Myocyte (in vitro differentiated cells): ENCODE measurements at regions not wholly inside any gene's neighbourhood (a gene's known extent, or its start where the extent isn't known, plus 50 kb on each side); places are given as distances from the start of the nearest gene placed in this dataset.
"Not testable (repeated sequence)": the region's sequence is repeated elsewhere in the genome, so short reads cannot be mapped to it uniquely, and the experiment has no call there.

Experiments
- DNase-seq: peaks from one replicate; pipeline ENCODE4 v3.0.0-alpha.2; 2012; ENCODE audit warnings: low read depth

DNA sequence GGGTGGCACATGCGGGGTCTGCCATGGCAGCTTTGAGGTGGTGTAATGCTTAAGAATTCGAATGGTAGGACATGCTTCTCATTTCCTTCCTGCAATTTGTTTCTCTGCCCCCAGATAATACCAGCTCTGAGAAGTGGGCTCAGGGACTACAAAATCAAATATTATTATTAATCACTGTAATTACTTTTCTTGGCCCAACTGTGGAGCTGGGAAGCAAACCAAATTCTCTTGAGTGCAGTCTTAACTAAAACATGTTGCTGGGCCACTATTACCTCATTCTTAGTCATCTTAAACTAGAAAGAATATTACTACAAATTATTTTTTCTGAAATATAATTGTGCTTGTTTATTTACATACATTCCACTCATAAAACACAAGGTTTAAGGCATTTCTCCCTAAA is 566.7 kb upstream of the NRP1 start:
- DNase-seq: peak; percentile 26

DNA sequence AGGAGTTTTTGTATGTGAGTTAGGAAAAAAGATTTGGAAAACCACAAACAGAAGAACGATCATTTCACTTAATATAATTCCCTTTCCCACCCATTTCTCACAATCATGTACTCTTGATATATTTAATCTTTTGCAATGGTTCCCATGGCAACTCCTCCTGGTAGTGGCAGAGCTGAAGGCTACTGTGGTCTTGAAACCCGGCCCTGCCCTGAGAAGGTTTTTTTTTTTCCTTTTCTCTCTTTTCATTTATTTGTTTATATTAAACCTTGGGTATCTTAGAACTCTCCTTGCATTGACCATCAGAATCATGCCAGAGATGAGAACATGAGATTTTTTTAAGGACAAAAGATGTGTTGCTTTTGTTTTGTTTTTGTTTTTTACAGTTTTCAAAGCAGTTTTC is 566.1 kb upstream of the NRP1 start:
- peak; percentile 53 for DNase-seq

DNA sequence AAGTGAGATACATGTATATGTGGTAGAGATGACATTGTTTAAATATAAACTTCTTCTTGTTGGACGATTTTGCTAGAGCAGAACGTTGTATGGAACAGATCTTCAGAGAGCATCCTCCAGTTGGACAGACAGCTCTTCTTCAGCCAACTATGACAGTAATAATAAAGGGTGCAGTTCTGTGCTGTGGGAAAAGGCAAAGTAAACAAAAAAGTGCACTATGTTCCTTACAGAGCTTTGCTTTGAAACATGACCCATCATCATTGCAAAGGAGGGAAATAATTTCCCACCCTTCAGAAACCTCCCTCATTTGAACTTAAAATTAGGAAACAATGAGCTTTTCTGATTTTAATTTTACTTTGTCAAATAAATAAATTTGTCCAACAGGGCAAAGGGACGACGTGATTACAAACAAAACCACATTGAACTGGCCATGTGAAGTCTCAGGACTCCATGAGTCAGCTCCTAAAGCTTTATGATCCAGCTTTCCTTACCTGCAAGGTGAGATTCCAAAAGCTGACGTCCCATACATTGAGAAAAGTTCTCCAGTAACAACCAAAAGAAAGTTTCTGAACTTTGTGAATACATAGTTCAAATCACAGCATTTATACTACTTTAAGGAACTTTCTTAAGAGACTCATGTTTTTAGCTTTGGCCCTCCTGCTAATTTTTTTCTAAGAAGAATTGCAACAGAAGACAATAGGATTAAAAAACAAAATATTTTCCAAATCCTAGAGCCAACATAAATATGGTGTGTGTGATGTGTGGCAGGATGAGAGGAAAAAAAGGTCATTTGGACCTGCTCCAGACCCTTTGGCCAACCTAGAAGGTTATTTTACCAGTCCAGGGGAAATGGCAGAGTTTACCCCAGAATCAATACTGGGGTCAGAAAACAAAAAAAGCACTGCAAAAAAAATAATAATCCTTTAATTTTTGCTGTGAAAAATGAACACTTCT is 565.4 kb upstream of the NRP1 start:
- DNase-seq: peak; percentile 24

DNA sequence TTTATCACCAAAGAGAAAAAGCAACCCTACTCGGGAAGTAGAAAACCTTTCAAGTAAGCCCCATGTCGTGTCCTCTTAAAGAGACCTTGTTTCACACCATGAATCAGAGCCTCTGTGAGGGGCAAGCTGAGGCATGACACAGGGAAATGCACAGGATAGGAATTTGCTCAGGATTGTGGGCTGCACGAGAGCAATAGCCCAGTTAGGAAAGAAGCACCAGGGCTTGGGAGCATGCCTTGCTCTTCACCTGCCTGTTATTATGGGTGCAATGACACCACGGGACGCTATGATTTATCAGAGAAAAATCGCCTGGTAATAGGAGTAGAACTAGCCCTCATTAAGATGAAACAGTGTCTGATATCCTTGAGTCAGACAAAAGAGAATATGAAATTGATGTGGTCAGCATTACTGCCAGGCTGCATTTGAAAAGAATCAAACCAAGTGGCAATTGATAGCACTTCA is 562.9 kb upstream of the NRP1 start:
- no peak for DNase-seq

DNA sequence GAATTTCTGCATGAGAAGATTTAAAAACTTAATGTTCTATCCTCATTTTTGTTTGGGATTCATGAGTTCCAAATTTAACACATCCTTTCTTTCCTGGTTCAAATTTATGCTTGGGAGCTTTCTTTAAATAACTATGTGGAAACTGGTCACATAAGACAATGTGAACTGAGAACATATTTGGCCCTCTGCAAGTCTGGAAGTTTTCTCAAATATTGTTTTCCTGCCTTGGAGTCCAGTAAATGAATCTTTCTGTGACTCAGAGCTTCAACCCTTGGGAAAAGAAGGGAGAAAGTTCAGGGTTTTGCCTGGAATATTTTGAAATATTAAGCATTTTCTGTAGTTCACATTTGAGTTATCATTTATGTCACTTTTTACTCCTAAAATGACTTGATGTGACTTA is 559.0 kb upstream of the NRP1 start:
- DNase-seq: peak; percentile 31

DNA sequence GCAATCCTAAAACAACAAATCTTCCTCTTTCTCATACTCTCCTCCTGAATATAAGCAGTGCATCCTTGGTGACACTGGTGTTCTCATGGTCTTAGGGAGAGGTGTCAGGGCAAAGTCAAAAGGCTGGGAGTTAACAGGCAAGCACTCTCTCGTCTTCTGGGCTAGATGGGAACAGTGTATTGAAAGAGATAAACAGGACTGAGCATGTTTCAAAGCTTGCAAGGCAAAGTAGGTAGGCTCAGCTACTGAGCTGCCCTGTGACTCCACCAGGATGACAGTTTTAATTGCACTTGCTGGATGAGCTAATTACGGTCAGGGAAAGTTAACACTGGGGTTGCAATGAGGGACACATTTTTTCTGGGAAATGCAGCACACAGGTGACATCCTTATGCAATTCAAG is 554.9 kb upstream of the NRP1 start:
- no peak for DNase-seq

DNA sequence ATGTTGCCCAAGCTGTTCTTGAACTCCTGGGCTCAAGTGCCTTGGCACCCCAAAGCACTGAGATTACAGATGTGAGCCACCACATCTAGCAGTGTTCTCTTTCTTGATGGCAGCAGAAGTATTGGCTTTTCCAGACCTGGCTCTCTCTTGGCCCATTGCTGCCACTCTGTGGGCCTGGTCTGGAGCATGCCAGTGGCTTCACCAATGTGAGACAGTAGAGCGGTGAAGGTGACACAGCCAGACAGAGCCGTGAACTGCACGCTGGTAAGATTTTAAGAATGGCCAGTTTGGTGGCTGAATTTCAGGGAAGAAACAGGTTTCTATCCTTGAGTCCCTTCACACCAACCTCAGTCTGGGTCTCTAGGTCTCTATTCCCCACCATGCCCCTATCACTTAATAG is 552.7 kb upstream of the NRP1 start:
- DNase-seq: no peak

DNA sequence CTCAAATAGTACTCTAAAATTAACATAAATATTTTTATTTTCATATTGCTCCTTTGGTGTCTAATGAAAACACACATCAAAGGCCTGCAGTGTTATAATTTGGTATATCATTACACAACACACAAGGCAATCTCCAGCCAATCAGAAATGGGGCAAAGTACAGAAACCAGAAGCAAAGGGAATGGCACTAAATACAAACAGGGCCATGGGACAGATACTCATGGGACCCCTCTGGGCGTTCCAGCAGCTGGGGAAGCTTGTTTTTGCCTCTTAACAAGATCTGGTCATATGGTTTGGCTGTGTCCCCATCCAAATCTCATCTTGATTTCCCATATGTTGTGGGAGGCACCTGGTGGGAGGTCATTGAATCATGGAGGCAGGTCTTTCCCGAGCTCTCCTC is 551.8 kb upstream of the NRP1 start:
- no peak for DNase-seq

DNA sequence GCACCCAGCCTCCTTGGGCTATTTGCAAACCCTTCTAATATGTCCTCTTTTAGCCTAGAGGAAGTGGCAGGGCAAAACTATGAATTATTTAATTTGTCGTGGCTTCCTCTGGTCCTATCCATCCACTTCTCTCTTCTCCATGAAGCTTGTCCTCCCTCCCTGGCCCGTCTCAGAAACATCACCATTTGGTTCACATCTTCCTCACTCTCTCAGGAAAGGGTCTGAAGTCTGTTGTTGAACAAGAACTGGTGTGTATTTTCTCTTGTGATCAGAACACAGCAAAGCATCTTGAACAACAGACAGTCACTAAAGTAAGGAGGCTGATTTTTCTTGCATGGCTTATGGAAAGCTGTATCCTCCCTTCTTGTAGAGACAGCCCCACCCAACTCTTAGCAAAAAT is 550.1 kb upstream of the NRP1 start:
- no peak for DNase-seq

DNA sequence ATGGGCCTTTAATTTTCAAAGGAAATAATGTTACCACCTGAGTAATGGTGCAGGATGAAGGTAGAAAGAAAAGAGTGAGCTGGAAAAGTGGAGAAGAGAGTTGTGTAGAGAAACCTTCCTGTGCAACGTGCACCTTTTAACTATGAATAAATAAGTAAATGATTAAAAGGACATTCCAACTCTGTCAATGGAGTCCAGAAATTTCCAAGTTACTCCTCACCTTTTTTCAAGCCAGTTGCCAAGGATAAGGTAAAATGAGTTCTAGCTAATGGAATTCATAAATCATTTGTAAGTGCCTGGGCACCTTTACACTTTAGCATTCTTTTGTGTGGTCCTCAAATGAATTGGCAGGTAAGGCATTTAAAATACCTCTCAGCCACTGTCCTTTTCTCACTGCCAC is 549.4 kb upstream of the NRP1 start:
- no peak for DNase-seq

DNA sequence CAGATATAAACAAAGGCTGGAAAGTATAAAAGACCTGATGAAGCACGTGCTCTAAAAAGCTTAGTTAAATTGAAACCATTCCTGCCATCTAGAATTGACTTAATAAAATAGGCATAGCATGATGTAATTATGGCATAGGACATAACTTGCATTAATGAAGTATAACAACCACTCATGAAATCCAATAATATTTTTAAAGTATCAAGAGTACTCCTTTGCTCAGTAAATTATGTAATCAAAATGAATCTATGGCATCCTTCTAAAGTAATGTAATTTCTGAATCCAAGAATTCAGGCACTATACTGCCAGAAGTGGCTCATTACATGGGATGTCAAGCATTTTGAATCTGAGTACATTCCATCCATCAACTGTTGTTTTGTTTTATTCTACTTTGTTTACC is 548.5 kb upstream of the NRP1 start:
- DNase-seq: no peak

DNA sequence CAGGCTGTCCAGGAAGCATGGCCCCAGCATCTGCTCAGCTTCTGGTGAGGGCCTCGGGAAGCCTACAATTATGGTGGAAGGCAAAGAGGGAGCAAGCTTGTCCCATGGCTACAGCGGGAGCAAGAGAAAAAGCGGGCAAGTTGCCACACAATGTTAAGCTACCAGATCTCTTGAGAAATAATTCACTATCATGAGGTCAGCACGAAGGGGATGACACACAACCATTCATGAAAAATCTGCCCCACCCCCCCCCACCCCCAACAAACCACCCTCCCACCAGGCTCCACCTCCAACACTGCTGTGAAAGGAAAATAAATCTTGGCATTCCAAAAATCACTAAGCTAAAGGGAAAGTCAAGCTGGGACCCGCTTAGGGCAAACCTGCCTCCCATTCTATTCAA is 545.8 kb upstream of the NRP1 start:
- DNase-seq: no peak

DNA sequence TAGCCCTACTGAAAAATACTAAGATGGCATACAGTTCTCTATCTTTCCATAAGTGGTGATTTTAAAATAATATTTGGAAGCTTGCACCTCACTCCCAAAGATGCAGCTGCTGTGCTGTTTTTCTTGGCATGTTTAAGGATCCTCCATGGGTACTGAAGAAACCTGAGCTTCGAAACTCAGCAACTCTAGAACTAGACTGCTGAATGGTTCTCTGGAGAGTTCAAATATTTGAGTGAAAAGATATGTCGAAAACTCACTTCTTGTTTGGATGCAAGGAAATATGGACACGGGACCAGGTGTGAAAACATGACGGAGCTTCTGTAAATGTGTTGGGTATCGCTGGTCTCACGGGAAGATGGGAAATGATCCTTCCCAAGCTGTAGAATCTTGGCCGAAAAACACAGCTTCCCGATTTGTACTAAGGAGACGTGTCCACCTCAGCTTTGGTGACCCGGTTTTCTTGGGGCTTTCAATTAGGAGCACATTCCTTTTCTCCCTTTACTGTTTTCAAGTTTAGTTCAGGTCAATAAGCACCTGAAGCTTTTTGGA is 543.8 kb upstream of the NRP1 start:
- peak; percentile 50 for DNase-seq

DNA sequence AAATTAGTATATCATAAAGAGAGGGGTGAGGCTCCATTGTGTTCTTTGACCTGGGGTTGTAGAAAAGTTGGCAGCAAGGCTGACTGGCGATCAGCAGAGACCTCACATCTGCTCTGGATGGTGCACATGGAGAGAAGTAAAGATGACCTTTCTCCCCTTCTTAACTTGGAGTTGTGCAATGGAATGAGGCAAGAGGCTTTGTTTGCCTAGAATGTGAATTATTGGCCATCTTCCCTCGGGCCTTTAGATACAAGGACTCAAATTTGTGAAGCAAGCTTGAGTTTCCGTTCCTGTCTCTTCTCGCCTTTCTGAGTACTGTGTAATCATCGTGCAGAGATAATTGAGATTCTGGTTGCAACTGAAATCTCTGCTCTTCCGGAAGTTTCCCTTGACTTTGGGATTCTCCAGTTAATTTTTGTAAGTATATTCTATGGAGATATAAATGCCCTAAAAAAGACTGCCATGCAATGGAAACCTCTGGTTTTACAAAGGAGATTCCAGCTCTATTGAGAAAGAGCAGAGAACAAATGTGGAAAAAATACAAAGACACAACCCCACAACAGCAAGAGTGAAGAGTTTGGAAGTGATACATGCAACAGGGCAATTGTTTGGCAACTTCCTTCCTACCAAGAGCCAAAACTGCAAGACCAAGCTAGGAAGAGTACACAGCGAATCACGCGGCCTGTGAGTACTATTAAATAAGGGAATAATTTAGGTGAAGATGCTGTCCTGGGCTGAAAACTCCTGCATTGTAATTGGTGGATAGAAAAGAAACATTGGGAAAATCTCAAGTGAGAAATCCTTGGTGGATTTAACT is 542.3 kb upstream of the NRP1 start:
- DNase-seq: no peak

DNA sequence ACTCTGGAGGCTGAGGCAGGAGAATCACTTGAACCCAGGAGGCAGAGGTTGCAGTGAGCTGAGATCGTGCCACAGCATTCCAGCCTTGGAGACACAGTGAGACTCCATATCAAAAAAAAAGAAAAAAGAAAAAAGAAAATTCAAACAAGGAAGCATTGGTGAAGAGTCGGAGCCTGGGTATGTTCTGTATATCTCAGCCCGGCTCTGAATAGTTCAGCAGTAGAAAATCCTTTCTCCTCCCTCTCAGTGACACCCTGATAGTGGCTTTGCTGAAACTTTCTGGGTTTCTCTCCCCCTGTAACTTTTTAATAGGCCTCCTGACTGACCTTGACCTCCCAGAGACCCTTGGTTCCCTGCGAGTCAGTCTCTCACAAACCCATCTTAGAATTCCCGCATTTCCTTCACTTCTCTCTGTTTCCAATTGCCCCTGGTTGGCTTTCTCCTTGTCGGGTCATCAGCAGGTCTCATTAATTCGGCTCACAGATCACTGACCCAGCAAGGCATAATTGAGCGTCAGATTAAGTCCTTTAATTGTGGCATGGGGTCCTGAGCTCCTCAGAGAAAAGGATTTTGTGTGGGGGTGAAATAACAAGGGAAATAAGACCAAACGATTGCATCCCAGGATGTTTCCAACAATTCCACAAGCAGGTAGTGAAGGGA is 541.6 kb upstream of the NRP1 start:
- DNase-seq: no peak

DNA sequence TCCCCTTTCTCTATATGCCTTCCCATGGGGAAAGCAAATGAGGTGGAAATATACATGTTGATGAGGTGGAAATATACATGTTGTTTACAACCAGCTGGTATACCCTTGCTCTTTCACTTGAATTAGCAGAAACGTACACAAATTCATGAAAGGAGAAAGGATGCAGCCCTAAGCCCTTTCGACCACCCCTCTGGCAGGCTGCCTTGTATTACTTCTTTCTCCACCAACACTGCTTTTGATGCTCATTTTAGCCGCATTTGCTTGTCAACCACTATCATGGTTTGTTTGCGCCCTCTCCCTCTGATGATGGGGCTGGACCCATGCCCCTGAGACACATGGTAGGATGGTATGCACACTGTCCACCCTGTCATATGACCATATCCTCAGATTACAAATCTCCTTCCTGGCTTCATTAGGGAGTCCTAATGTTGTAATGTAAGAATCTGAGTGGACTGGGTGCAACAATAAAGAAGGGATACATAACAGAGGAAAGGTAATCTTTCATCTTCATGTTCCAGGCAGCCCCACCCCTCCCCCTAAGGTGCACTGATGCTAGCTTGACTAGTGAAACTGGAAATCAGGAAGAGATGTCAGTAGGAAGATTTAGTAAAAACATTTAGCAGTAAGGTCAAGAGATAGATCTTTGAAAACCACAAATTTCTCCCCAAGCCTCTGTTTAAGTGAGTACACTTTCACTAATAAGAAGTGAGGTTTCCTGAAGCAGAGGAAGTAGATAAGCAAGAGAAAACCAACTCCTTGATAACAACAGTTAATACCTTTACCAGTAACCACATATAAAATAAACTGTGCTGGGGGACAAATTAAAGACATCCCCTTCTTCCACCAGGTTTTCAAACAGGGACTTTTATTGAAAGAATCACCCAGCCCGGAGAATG is 536.8 kb upstream of the NRP1 start:
- no peak for DNase-seq

DNA sequence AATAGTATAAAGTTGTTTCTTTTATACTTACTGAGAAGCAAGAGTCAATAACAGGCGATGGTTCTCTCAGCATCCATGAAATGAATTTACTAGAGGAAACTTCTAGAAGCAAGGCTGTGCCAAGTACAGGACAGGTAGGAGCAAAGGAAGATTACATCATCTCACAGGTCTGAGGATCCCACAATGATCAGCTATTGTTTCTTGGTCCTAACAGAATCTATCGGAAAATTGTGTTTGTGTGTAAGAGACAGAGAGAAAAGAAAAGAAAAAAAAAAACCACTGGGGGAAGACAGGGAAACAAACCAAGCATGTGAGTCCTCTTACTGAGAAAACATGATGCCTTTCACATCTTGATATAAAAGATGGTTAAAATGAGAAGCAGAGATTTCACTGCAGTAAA is 535.0 kb upstream of the NRP1 start:
- no peak for DNase-seq

DNA sequence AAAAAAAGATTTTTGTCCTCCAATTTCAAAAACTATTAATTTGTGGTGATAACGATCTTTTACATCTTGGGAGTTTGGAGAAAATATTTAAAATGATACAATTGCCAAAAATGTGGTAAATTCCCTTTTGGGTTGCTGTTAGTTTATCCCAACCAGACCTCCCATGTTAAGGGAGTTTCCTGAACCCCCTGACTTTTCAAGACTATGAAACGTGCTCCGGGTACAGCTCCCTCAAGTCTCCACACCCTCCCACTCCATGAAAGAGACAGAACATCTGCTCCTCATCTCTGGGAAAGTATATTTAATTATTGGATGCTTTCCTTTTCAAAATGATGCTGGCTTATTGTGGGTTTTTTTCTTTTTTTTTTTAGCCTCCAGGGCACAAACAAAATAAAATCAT is 534.6 kb upstream of the NRP1 start:
- DNase-seq: no peak

DNA sequence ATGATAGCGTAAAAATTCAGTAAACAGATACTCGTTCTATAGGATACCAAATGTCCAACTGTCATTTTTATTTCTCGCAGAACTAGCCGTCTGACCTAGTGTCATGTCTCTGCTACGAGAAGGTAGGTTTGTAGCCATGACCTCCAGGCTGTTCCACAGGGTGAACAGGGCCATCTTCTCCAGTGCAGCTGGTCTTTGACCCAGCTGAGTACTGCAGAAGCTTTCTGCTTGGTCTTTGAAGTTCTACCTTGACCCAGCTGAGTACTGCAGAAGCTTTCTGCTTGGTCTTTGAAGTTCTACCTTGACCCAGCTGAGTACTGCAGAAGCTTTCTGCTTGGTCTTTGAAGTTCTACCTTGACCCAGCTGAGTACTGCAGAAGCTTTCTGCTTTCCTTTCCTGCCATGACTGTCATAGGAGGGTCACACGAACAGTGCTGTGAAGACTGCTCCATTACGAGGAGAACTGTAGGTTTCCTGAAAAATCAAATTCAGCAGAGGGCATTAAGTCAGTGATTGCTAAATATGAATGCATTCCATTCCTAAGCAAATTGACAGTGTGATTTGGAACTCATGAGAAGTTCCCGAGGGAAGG is 532.8 kb upstream of the NRP1 start:
- not testable (repeated sequence) for DNase-seq

DNA sequence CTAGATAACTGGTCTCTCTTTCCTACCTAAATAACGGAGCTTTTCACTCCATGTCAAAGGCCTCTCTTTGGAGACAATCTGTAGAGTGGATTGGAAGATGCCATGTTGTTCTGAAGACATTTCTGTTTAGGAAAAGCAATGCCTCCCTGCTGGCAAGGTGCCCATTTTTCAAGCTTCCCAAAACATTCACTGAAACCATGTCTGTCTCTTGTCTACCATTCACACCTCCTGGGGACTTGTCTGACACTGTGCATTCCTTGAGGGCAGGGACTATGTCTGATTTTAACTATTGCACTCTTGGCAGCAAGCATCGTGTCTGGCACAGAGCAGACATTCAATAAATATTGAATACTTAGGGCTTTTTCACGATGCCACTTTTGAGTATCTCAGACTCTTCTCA is 528.9 kb upstream of the NRP1 start:
- no peak for DNase-seq
